Esophagus squamous epithelium (tissue), 4 donors: ENCODE measurements at regions not wholly inside any gene's neighbourhood (a gene's known extent, or its start where the extent isn't known, plus 50 kb on each side); places are given as distances from the start of the nearest gene placed in this dataset.

ENCODE experiments used
- POLR2A ChIP-seq, 4 donors: fragments of 450-650 bp; IDR thresholded peaks; one replicate each; pipeline ENCODE4 v1.6.1; 2017; ENCODE audit warnings: antibody characterized with exemption in 4 of 4, mild to moderate bottlenecking in 4 of 4, moderate library complexity in 3 of 4
- TF ChIP-seq, protein P1 (sequence below), 6 experiments: fragments of 450-650 bp in 4 of 6; fragments of 200-600 bp in 2 of 6; sonication (generic) in 2 of 6; IDR thresholded peaks; one replicate each; pipeline ENCODE4 v1.5.1; 2016 to 2019; ENCODE audit warnings: antibody characterized with exemption in 6 of 6, mild to moderate bottlenecking in 4 of 6, moderate library complexity in 4 of 6

DNA sequence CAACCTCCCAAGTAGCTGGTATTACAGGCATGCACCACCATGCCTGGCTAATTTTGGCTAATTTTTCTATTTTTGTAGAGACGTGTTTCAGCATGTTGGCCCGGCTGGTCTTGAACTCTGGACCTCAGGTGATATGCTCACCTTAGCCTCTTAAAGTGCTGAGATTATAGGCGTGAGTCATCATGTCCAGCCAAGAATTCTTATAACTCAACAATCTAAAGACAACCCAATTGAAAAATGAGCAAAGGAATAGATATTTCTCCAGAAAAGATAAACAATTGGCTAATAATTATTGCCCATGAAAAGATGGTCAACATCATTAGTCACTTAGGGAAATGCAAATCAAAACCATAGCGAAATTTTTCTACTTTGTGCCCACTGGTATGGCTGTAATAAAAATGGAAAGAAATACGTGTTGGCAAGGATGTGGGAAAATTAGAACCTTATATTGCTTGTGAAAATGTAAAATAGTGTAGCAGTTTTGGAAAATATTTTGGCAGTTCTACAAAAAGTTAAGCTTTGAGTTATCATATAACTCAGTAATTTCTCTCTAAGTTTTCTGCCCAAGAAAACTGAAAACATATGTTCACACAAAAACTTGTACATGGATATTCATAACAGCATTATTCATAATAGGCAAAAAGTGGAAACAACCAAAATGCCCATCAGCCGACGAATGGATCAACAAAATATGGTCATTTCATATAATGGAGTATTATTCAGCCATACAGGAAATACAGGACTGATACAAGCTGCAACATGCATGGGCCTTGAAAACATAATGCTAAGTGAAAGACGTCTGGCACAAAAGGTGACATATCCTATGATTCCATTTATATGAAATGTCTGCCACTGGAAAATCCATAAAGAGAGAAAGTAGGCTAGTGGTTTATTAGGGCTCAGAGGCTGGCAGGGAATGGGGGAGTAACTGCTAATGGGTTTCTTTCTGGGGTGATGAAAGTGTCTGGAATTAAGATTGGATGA, 87.8 kb downstream of the UTRN start:
- TF ChIP-seq, protein P1, sequence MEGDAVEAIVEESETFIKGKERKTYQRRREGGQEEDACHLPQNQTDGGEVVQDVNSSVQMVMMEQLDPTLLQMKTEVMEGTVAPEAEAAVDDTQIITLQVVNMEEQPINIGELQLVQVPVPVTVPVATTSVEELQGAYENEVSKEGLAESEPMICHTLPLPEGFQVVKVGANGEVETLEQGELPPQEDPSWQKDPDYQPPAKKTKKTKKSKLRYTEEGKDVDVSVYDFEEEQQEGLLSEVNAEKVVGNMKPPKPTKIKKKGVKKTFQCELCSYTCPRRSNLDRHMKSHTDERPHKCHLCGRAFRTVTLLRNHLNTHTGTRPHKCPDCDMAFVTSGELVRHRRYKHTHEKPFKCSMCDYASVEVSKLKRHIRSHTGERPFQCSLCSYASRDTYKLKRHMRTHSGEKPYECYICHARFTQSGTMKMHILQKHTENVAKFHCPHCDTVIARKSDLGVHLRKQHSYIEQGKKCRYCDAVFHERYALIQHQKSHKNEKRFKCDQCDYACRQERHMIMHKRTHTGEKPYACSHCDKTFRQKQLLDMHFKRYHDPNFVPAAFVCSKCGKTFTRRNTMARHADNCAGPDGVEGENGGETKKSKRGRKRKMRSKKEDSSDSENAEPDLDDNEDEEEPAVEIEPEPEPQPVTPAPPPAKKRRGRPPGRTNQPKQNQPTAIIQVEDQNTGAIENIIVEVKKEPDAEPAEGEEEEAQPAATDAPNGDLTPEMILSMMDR (IDR thresholded peaks at IDR 0.05) = no peak
- no peak for TF ChIP-seq POLR2A (IDR thresholded peaks at IDR 0.05)
